HG03521 (cell line): ENCODE measurements at regions not wholly inside any gene's neighbourhood (a gene's known extent, or its start where the extent isn't known, plus 50 kb on each side); places are given as distances from the start of the nearest gene placed in this dataset.

Experiments
- ATAC-seq: cut with Tn5 transposase; IDR thresholded peaks from one replicate; pipeline ENCODE4 v1.9.1; 2021; ENCODE audit warnings: mild to moderate bottlenecking, moderate library complexity; ENCODE audit not compliant: unreplicated experiment

GRCh38 chr10:6660460-6660859, 80.4 kb upstream of the PRKCQ start:
- ATAC-seq: no peak

- no peak for ATAC-seq
Observed at GRCh38 chr10:6659451-6659850, 79.4 kb upstream of the PRKCQ start.

GRCh38 chr10:6657669-6658068, 77.6 kb upstream of the PRKCQ start:
- ATAC-seq: no peak

GRCh38 chr10:6657196-6657595, 77.1 kb upstream of the PRKCQ start:
- ATAC-seq: no peak

GRCh38 chr10:6654571-6654970, 74.5 kb upstream of the PRKCQ start:
- ATAC-seq: no peak

- ATAC-seq: no peak
Observed at GRCh38 chr10:6650586-6650985, 70.5 kb upstream of the PRKCQ start.

GRCh38 chr10:6649903-6650302, 69.8 kb upstream of the PRKCQ start:
- no peak for ATAC-seq

GRCh38 chr10:6648894-6649720, 69.0 kb upstream of the PRKCQ start:
- no peak for ATAC-seq

GRCh38 chr10:6647811-6648526, 67.9 kb upstream of the PRKCQ start:
- no peak for ATAC-seq

- no peak for ATAC-seq
Observed at GRCh38 chr10:6643962-6644361, 63.9 kb upstream of the PRKCQ start.

- ATAC-seq: no peak
Observed at GRCh38 chr10:6642876-6643275, 62.8 kb upstream of the PRKCQ start.

GRCh38 chr10:6640433-6641040, 60.5 kb upstream of the PRKCQ start:
- ATAC-seq: no peak

- ATAC-seq: no peak
Observed at GRCh38 chr10:6637053-6637452, 57.0 kb upstream of the PRKCQ start.

- ATAC-seq: no peak
Observed at GRCh38 chr10:6635784-6636183, 55.7 kb upstream of the PRKCQ start.
